Thoracic aorta (tissue), 2 donors: ENCODE measurements at regions not wholly inside any gene's neighbourhood (a gene's known extent, or its start where the extent isn't known, plus 50 kb on each side); places are given as distances from the start of the nearest gene placed in this dataset.
"Not testable (repeated sequence)": the region's sequence is repeated elsewhere in the genome, so short reads cannot be mapped to it uniquely, and the experiment has no call there.

Source experiments
- ATAC-seq: fragments of 150-250 bp; one replicate; pipeline ENCODE4 v1.8.0; 2017; ENCODE audit warnings: low read depth; ENCODE audit not compliant: insufficient number of reproducible peaks, low FRiP score
- DNase-seq: peaks from one replicate; pipeline ENCODE4 v3.0.0-alpha.2; 2020; ENCODE audit warnings: low spot score
- H3K27ac ChIP-seq, 2 donors: fragments of 200-600 bp; sonication (generic); 1 replicate in 1 of 2; 2 replicates in 1 of 2; pipeline ENCODE4 v1.5.1; 2016; ENCODE audit warnings: mild to moderate bottlenecking in 2 of 2, moderate library complexity in 2 of 2
- H3K27me3 ChIP-seq: fragments of 200-600 bp; sonication (generic); replicated peaks from 2 replicates; pipeline ENCODE4 v1.6.0; 2016; ENCODE audit warnings: mild to moderate bottlenecking; ENCODE audit not compliant: insufficient read depth
- H3K36me3 ChIP-seq: fragments of 200-600 bp; sonication (generic); one replicate; pipeline ENCODE4 v1.5.1; 2016
- H3K4me1 ChIP-seq, 2 donors: fragments of 200-600 bp; sonication (generic); 1 replicate in 1 of 2; 2 replicates in 1 of 2; pipeline versions ENCODE4 v1.5.1 to v1.6.0; 2016; ENCODE audit warnings: low read depth in 2 of 2, mild to moderate bottlenecking in 1 of 2; ENCODE audit not compliant: control insufficient read depth in 1 of 2
- H3K4me3 ChIP-seq: fragments of 200-600 bp; sonication (generic); 2 replicates; pipeline ENCODE4 v1.5.1; 2016; ENCODE audit warnings: mild to moderate bottlenecking
- H3K9me3 ChIP-seq: fragments of 200-600 bp; sonication (generic); 2 replicates; pipeline ENCODE4 v1.5.1; 2016
- CTCF ChIP-seq: fragments of 200-600 bp; sonication (generic); IDR thresholded peaks from one replicate; pipeline ENCODE4 v1.5.1; 2019; ENCODE audit warnings: antibody characterized with exemption

DNA sequence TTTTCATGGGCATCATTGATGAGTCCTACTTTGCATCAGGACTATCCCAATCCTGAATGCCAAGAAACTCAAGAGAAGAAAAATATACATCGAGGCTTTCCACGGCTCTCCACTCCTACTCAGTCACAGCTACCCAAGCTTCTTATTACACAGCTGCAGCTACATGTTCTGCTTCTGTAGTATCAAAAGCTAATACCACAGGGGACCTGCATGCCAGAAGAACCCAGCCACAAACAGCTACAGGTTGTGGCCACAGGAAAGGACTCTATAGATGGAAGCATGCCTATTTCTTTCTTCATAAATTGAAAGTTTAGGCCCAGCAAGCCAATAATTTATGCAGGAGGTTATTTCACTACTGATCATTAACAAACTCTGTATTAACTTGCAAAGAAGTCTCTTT, 209.7 kb upstream of the EGLN3 start:
- Histone ChIP-seq H3K4me1 (no peaks in the 10 kb centered on the region), H3K36me3 (no peaks in the 10 kb centered on the region), H3K4me3 (no peak overlapping the region), H3K9me3 (no peaks in the 10 kb centered on the region), H3K27ac (no peak overlapping the region), H3K27me3 (no peaks in the 10 kb centered on the region)
- TF ChIP-seq CTCF: no peak
- no peak for DNase-seq
- no peak for ATAC-seq

DNA sequence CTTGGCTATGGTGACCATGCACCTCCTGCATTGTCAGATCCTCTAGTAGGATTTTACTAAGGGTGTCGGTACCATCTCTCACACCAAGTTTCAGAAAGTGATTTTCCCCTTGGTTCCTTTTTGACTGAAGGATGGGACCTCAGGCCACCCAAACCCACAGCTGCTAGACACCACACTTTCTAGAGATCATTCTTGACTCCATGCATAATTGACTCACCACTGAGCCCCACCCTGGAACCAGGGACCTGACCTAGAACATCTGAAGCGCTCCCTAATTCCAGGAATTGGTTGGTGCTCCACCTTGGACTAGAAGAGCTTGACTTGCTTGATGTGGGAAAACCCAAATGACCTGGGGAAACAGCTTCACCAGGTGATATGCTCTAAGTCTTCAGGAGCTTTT, 206.8 kb upstream of the EGLN3 start:
- no peak for TF ChIP-seq CTCF
- DNase-seq (no peak), ATAC-seq (no peak)
- Histone ChIP-seq H3K36me3 (no peaks in the 10 kb centered on the region), H3K9me3 (no peaks in the 10 kb centered on the region), H3K4me1 (no peaks in the 10 kb centered on the region), H3K4me3 (no peak overlapping the region), H3K27ac (no peak overlapping the region), H3K27me3 (no peaks in the 10 kb centered on the region)

DNA sequence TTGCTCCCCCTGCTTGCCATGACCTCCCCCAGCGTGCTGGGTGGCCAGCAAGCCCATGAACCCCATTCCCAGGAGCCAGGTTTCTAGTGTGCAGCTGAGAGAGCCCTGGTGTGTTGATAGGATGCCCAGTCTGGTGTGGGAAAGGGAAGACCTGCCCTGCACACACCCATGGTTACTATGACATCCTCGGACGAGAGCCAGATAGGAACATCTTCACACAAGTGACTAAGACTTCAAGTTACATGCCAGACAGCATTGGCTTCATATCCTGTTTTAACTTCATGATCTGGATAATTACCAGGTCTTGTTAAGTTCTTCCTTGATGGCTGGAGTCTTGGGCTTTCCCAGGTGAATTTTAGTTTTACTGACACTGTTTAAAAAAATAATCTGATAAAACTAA, 196.6 kb upstream of the EGLN3 start:
- DNase-seq (no peak), ATAC-seq (no peak)
- Histone ChIP-seq H3K36me3 (no peaks in the 10 kb centered on the region), H3K9me3 (peaks cover 4% of the 10 kb centered on the region), H3K4me1 (no peaks in the 10 kb centered on the region), H3K27me3 (no peaks in the 10 kb centered on the region), H3K4me3 (no peak overlapping the region), H3K27ac (no peak overlapping the region)
- no peak for TF ChIP-seq CTCF

DNA sequence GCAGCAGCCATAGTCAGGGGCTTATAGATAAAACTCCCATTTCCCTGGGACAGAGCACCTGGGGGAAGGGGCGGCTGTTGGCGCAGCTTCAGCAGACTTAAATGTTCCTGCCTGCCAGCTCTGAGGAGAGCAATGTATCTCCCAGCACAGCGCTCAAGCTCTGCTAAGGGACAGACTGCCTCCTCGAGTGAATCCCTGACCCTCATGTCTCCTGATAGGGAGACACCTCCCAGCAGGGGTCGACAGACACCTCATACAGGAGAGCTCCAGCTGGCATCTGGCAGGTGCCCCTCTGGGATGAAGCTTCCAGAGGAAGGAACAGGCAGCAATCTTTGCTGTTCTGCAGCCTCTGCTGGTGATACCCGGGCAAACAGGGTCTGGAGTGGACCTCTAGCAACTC, 189.3 kb upstream of the EGLN3 start:
- not testable (repeated sequence) for H3K4me3 ChIP-seq, H3K4me1 ChIP-seq, H3K9me3 ChIP-seq, H3K27ac ChIP-seq, ATAC-seq, H3K27me3 ChIP-seq, DNase-seq, H3K36me3 ChIP-seq

DNA sequence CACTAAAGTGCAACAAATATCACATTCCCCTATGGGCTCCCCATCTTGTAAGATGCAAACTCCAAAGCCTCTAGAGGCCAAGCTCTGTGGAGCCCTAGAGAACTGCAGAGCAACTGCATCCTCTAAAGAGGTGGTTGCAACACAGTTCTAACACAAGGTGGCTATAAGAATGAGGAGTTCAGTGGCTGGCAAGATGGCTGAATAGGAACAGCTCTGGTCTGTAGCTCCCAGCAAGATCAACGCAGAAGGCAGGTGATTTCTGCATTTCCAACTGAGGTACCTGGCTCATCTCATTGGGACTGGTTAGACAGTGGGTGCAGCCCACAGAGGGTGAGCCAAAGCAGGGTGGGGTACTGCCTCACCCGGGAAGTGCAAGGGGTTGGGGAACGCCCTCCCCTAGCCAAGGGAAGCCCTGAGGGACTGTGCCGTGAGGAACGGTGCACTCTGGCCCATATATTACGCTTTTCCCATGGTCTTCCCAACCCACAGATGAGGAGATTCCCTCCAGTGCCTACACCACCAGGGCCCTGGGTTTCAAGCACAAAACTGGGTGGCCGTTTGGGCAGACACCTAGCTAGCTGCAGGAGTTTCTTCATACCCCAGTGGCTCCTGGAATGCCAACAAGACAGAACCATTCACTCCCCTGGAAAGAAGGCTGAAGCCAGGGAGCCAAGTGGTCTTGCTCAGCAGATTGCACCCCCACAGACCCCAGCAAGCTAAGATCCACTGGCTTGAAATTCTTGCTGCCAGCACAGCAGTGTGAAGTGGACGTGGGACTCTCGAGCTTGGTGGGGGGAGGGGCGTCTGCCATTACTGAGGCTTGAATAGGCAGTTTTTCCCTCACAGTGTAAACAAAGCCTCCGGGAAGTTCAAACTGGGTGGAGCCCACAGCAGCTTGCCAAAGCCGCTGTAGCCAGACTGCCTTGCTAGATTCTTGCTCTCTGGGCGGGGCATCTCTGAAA, 188.6 kb upstream of the EGLN3 start:
- DNase-seq, H3K36me3 ChIP-seq, H3K27me3 ChIP-seq, ATAC-seq, H3K4me3 ChIP-seq, H3K9me3 ChIP-seq, H3K4me1 ChIP-seq, H3K27ac ChIP-seq: not testable (repeated sequence)

GRCh38 chr14:34138175-34138574, 187.3 kb upstream of the EGLN3 start:
- H3K27me3 ChIP-seq: no peaks in the 10 kb centered on the region
- H3K4me1 ChIP-seq: peaks cover 0 to 3% of the 10 kb centered on the region in 2 donors
- H3K36me3 ChIP-seq: no peaks in the 10 kb centered on the region
- TF ChIP-seq CTCF: no peak
- H3K4me3 ChIP-seq: no peak overlapping the region
- ATAC-seq (no peak), DNase-seq (no peak)
- no peak overlapping the region for H3K27ac ChIP-seq
- no peaks in the 10 kb centered on the region for H3K9me3 ChIP-seq
